VCaP (cell line): ENCODE measurements at regions not wholly inside any gene's neighbourhood (a gene's known extent, or its start where the extent isn't known, plus 50 kb on each side); places are given as distances from the start of the nearest gene placed in this dataset.

Experiments used
- H3K27ac ChIP-seq: fragments of 450-650 bp; 2 replicates; pipeline ENCODE4 v1.5.1; 2017
- TF ChIP-seq, protein P1 (sequence below): fragments of 450-650 bp; conservative IDR thresholded peaks from 2 replicates; pipeline ENCODE4 v1.5.1; 2017; ENCODE audit warnings: mild to moderate bottlenecking, moderate library complexity

DNA sequence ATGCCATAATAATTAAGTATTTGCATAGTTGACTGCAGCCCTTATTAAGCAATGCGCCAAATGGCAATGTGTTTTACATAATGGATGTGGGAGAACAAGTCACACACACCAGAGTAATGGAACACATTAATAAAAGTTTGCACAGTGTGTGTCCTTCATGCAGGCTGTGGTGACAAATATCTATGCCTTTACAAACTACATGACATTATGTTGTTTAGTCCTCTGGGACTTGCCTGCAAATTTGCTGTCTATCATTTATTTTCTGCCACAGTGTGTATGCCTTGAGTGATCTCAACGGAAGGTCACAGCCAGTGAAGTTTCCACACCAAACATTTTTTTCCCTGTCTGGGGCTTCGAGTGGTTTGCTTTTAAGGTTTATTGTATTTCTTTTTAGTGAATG lies 175.2 kb upstream of the TMEFF2 start:
- TF ChIP-seq, protein P1, sequence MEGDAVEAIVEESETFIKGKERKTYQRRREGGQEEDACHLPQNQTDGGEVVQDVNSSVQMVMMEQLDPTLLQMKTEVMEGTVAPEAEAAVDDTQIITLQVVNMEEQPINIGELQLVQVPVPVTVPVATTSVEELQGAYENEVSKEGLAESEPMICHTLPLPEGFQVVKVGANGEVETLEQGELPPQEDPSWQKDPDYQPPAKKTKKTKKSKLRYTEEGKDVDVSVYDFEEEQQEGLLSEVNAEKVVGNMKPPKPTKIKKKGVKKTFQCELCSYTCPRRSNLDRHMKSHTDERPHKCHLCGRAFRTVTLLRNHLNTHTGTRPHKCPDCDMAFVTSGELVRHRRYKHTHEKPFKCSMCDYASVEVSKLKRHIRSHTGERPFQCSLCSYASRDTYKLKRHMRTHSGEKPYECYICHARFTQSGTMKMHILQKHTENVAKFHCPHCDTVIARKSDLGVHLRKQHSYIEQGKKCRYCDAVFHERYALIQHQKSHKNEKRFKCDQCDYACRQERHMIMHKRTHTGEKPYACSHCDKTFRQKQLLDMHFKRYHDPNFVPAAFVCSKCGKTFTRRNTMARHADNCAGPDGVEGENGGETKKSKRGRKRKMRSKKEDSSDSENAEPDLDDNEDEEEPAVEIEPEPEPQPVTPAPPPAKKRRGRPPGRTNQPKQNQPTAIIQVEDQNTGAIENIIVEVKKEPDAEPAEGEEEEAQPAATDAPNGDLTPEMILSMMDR = no peak
- no peak overlapping the region for H3K27ac ChIP-seq

DNA sequence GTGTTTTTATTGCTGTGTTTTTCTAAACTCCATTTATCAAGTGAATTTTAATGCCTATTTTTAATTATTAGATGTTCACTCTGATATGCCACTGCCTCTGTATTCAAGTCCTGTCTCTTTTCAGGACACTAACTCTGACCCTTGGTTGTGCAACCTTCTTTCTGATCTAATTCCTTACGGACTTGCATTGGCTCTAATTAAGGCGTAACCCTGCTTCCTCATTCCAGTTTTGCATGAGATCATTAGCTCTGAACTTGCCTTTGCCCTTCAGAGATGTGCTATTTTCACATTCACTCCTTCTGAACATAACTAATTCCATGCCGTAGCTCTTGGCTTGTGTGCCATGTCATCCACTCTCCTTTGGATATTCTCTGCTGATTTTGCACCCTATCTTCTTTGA lies 162.5 kb upstream of the TMEFF2 start:
- no peak overlapping the region for H3K27ac ChIP-seq
- TF ChIP-seq, protein P1 = no peak

DNA sequence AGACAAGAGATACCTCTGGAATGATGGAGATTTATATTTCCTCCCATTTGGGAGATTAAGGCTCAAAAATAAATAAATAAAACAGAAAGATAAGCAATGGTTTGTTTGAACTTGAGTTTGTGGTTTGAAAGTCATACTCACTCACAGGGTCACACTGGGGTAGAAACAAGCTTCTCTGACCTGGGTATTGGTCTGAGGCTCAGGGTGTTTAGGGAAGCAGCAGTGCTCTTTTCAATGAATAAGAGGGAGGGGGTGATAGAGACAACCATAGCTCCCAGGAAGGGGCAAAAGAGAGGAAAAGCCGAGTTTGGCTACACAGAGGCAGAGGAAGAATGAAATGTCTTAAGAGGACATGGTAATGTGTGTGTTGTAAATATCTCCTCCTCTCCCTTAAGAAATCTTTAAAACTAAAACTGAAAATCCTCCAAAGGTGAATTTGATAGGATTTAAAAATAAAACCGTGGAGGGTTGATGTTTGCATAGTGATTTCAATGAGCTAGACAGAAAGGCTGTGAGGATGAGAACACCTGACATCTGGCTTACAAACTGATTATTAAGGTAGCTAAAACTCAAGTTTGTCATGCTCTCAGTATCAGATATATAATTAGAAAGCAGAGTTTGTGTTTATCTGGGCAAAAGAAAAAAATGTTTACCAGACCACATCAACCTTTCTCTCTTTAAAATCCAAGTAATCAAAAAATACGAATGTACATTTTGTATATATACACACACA lies 159.9 kb upstream of the TMEFF2 start:
- TF ChIP-seq, protein P1 = no peak
- H3K27ac ChIP-seq = peak overlapping the region; percentile 51

DNA sequence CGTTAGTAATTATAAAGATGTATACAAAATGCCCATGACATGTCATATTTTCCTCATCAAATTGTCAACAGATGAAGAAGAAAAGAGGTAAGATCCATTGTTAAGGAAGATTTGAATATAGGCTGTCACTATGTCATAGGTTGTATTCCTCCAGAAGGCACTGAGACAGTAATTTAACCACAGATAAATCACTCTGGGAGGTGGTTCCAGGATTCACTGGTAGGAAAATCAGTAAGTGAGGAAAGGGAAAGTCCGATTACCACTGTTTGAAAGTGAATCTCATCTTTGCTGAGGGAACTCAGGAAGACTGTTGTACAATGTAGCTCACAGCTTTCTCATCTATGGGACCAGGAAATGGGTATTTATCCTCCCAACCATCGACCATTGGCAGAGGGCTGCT lies 152.8 kb upstream of the TMEFF2 start:
- no peak overlapping the region for H3K27ac ChIP-seq
- TF ChIP-seq, protein P1 = no peak

DNA sequence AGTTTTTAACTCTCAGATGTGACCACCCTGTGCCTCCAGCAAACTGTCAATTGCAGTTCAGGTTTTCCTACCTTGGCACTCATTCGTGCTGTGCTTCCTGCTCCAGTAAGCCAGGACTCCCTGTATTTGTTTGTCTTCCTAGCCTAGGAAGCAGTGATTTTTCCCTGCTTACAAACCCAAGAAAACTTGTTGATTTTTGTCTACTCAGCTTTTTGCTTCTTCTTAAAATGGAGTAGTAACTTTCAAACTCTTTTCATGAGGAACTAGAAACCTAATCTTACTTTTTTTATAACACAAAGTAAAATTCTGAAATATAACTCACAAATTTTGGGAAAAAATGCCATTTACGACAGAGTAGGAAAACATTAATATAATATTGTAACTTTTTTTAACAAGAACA lies 150.6 kb upstream of the TMEFF2 start:
- H3K27ac ChIP-seq = peak overlapping the region; percentile 16; the same call in 1 of the 2 replicates
- TF ChIP-seq, protein P1 = no peak

DNA sequence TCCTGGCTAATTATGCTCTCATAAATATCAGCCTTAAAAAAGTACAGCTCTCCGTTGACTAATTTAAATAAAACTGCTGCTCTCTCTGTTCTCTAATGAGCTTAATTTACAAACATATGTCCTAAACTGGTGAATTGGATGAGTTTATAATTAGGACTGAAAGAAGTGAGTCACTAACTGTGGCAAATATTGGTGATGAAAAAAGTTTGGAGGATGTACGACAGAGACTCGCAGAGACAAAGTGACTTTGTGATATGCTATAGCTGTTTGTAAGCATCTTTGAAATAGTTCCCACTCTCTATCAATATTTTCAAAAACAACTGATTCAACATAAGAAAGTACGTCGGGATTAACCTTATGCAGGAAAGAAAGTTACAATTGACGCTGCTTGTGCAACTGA lies 138.9 kb upstream of the TMEFF2 start:
- H3K27ac ChIP-seq = no peak overlapping the region
- TF ChIP-seq, protein P1 = no peak

DNA sequence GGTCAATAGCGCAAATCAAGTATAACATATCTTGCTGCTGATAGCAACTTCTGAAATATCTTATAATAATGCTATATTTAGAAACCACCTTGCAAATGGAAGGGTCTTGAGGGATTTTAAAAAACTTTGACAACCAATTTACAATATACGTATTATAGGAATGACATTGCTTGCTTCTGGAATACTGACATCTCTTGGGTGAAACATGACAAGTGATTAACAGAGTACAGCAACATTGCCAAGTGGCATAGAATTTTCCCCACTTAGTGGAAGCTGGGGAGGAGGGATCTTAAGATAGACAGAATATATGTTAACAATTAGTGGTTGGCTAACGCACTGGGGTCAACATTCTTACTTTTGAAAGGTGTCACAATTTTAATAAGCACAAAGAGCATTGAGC lies 133.6 kb upstream of the TMEFF2 start:
- H3K27ac ChIP-seq = no peak overlapping the region
- TF ChIP-seq, protein P1 = no peak
